ENCODE measurements at regions not wholly inside any gene's neighbourhood (a gene's known extent, or its start where the extent isn't known, plus 50 kb on each side); places are given as distances from the start of the nearest gene placed in this dataset.
"Not testable (repeated sequence)": the region's sequence is repeated elsewhere in the genome, so short reads cannot be mapped to it uniquely, and the experiment has no call there.

DNA sequence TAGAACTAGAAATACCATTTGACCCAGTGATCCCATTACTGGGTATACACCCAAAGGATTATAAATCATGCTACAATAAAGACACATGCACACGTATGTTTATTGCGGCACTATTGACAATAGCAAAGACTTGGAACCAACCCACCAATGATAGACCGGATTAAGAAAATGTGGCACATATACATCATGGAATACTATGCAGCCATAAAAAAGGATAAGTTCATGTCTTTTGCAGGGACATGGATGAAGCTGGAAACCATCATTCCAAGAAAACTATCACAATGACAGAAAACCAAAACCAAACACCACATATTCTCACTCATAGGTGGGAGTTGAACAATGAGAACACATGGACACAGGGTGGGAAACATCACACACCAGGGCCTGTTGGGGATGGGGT is 85.0 kb downstream of the IGLL5 start:
- not testable (repeated sequence) for H3K36me3 Mint-ChIP-seq; ATAC-seq; H3K4me1 Mint-ChIP-seq; H3K27ac Mint-ChIP-seq; H3K4me3 Mint-ChIP-seq; H3K9me3 Mint-ChIP-seq; DNase-seq (ENCODE audit: low spot score in 2 of 2)

DNA sequence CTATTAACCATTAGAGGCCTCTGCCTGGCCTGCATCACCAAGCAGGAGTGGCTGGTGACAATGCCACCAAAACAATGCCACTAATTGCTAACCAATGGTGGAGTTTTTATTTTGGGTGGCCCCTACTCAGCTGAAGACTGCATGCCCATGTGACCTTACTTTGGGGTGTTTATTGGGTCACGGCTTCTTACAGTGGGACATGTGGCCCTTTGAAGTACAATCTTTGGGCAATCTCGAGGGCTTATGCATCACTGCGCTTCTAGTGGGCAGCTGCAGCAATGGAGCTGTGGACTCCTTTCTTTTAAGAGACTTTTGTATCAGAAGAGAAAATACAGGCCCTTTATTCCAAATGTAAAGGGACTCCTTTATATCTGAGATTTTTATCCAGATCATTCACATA is 85.7 kb downstream of the IGLL5 start:
- no peaks in the 10 kb centered on the region for H3K4me1 Mint-ChIP-seq
- no peak for DNase-seq (ENCODE audit: low spot score in 2 of 2)
- no peak overlapping the region for H3K27ac Mint-ChIP-seq
- H3K4me3 Mint-ChIP-seq = no peak overlapping the region
- H3K9me3 Mint-ChIP-seq = no peaks in the 10 kb centered on the region
- H3K36me3 Mint-ChIP-seq = no peaks in the 10 kb centered on the region
- no peak for ATAC-seq

DNA sequence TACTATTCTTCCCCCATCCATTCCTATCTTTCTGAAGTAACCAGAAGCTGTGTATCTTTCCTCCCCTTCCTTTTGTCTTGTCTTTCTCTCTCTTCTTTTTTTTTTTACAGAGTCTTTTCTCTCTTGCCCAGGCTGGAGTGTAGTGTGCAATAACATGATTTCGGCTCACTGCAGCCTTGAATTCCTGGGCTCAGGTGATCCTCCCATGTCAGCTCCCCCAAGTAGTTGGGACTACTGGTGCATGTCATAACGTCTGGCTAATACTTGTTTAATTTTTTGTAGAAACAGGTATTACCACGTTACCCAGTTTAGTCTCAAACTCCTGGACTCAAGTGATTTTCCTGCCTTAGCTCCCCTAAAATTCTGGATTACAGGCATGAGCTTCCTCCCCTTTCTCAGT is 86.5 kb downstream of the IGLL5 start:
- no peak for DNase-seq (ENCODE audit: low spot score in 2 of 2)
- Mint-ChIP-seq H3K4me1 (no peaks in the 10 kb centered on the region), H3K9me3 (no peaks in the 10 kb centered on the region), H3K36me3 (no peaks in the 10 kb centered on the region), H3K27ac (no peak overlapping the region), H3K4me3 (no peak overlapping the region)
- ATAC-seq = no peak

DNA sequence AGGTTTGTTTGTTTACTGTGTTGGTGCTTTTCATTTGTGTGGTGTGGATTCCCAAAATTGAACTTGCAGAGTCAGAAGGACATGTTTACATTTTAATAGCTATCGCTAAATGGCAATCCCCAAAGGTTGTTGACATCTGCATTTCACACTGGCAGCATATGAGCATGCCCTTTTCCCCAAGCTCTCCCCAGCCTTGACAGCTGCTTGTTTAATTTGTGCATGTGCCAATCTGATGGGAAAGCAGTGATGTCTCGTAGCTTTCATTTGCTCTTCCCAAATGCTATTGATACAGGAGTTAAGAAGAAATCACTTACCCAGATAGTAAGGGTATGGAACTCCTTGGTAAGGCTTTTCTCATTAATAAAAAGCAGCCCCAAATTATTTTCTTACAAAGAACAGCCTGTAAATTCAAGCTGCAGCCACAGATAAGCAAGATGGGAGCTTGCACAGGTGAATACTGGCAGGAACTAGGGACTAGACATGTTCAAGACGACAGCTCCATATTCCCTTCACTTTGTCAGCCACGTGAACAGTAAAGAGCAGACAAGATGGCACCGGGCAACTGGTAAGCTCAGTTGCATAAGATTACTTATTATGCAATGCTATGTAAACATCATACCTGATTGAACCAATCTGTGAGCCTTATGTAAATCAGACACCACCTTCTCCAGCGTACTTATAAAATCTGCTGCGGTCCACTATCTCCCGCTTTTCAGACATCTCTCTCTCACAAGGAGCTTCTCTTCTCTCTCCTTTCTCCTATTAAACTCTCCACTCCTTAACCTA is 87.4 kb downstream of the IGLL5 start:
- no peak for ATAC-seq
- no peak for DNase-seq (ENCODE audit: low spot score in 2 of 2)
- Mint-ChIP-seq H3K4me3 (no peak overlapping the region), H3K4me1 (no peaks in the 10 kb centered on the region), H3K36me3 (no peaks in the 10 kb centered on the region), H3K9me3 (no peaks in the 10 kb centered on the region), H3K27ac (no peak overlapping the region)

DNA sequence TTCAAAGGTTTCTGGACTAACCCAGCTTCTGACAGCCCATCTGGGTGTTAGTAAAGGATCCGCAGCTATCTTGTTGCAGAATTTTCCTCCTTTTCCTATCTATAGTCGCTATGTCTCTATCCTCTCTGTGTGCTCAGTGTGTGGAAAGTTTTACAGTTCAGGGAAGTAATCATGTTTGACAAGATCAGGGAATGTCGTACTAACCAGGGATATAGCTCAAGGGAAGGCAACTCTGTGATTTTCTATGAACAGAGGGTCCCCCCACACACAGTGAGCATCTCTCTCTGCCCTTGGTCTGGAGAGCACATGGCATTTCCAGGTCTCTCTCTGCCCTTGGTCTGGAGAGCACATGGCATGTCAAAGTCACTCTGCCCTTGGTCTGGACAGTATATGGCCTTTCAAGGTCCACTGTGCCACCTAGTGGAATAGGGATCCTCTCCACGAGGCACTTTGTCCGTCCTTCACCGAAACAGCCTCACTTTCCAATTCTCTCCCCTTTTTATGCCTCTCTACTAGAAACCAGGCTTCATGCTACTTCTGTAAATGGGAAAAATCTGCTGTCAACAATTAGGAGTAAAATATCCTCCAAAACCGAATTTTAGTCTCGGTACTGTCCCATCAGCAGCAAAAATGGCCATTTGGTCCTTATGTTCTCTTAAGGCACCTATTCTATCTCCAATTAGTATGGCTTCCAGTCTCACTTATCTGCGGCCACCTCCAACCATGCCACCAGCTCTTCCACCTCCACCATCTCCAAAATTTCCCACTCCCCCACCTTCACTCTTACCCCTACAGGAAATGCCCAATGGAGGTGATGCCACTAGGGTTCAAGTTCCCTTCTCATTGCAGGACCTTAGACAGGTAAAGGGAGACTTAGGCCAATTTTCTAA is 88.7 kb downstream of the IGLL5 start:
- Mint-ChIP-seq H3K4me3 (no peak overlapping the region), H3K36me3 (no peaks in the 10 kb centered on the region), H3K4me1 (no peaks in the 10 kb centered on the region), H3K9me3 (no peaks in the 10 kb centered on the region), H3K27ac (no peak overlapping the region)
- DNase-seq (ENCODE audit: low spot score in 2 of 2) (no peak), ATAC-seq (no peak)

DNA sequence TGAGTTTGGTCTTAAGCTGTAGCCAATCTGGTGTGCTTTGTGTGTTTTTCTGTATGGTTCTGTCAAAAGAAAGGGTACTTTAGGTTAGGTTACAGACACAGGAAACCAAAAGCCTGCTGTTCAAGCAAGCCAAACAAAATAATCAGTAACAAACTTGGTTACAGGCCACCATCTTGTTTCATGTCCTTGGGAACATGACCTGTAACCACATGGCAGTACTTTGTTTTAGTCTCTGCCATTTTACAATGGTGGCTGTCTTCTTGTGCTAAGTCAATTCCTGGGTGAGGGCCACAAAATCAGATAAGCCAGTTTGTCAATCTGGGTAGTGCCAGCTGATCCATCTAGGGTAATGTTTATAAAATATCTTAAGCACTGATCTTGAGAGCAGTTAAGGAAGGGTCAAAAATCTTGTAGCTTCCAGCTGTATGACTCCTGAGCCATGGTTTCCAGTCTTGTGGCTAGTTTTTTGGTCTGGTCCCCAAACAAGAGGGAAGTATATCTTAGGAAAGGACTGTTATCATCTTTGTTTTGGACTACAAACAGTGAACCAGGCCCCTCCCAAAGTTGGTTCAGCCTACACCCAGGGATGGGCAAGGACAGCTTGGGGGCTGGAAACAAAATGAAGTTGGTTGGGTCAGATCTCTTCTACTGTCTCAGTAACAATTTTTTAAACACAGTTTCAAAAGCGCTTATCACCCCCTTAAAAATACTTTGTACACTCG is 90.0 kb downstream of the IGLL5 start:
- Mint-ChIP-seq H3K4me3 (no peak overlapping the region), H3K9me3 (no peaks in the 10 kb centered on the region), H3K27ac (no peak overlapping the region), H3K4me1 (no peaks in the 10 kb centered on the region), H3K36me3 (no peaks in the 10 kb centered on the region)
- ATAC-seq = no peak
- DNase-seq (ENCODE audit: low spot score in 2 of 2) = no peak

DNA sequence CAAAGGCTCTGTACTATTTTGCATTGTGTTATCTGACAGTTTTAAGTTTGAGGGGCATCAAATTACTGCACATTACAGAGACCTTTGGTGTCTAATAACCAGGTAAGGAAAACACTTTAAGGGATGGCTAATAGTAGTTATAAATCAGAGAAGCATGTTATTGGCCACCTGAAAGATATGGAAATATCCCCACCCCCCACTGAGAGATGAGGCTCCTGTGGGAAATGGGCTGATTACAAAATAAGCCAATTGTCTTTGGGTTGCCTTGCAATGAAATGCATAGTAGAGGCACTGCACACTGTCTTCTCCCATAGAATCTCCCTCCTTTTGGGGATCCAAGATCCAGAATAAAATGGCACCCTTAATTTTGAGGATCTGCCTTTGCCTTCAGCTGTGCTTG is 91.0 kb downstream of the IGLL5 start:
- H3K36me3 Mint-ChIP-seq = no peaks in the 10 kb centered on the region
- H3K4me3 Mint-ChIP-seq = no peak overlapping the region
- no peak overlapping the region for H3K27ac Mint-ChIP-seq
- H3K9me3 Mint-ChIP-seq = no peaks in the 10 kb centered on the region
- no peaks in the 10 kb centered on the region for H3K4me1 Mint-ChIP-seq
- no peak for DNase-seq (ENCODE audit: low spot score in 2 of 2)
- no peak for ATAC-seq

DNA sequence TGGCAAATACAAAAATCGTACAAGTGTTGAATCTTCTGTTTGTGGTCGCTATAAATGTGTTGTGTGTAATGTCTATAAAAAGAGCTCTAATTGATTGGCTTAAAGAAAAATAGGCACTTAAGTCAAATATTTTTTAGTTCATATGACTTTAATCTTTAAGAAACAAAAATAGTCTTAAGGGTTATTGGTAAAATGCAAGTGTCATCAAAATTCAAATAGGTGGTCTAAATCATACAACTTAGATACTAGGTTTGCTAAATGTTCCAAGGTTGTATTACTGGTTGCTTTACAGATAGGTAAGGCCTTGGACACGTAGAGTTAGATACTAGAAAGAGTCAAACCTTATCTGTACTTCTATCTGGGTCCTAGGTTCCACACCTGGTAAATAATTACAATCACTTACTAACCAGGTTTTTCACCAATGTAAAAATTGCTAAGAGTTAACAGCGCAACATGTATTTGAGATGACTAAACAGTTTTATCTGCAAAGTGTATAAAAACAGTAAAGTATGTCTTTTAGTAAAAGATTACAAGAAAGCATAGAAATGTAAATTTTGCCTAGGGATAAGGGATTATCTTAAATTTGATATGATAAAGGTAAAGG is 91.1 kb upstream of the GNAZ start:
- no peak overlapping the region for H3K4me3 Mint-ChIP-seq
- H3K9me3 Mint-ChIP-seq = no peaks in the 10 kb centered on the region
- H3K4me1 Mint-ChIP-seq = no peaks in the 10 kb centered on the region
- no peaks in the 10 kb centered on the region for H3K36me3 Mint-ChIP-seq
- DNase-seq (ENCODE audit: low spot score in 2 of 2) = no peak
- no peak for ATAC-seq
- no peak overlapping the region for H3K27ac Mint-ChIP-seq

DNA sequence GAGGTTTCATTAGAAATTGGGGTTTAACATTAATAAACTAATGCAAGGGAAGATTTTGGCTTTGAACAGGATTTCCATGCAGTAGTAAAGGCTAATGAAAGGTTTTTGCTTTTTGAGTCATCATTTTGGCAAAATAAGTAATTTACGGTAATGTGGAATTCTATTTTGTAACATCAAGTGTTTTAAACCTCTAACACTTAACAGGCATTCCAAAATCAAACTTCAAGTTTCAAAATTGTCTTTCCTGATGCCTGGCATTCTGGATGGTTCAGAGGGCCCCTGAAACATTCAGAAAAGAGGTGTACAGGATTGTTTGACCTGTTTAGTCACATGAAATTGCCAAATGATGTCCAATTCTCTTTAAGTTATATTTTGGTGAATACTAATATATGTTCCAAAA is 90.4 kb upstream of the GNAZ start:
- Mint-ChIP-seq H3K4me1 (no peaks in the 10 kb centered on the region), H3K9me3 (no peaks in the 10 kb centered on the region), H3K27ac (no peak overlapping the region), H3K4me3 (no peak overlapping the region), H3K36me3 (no peaks in the 10 kb centered on the region)
- no peak for ATAC-seq
- DNase-seq (ENCODE audit: low spot score in 2 of 2) = no peak

DNA sequence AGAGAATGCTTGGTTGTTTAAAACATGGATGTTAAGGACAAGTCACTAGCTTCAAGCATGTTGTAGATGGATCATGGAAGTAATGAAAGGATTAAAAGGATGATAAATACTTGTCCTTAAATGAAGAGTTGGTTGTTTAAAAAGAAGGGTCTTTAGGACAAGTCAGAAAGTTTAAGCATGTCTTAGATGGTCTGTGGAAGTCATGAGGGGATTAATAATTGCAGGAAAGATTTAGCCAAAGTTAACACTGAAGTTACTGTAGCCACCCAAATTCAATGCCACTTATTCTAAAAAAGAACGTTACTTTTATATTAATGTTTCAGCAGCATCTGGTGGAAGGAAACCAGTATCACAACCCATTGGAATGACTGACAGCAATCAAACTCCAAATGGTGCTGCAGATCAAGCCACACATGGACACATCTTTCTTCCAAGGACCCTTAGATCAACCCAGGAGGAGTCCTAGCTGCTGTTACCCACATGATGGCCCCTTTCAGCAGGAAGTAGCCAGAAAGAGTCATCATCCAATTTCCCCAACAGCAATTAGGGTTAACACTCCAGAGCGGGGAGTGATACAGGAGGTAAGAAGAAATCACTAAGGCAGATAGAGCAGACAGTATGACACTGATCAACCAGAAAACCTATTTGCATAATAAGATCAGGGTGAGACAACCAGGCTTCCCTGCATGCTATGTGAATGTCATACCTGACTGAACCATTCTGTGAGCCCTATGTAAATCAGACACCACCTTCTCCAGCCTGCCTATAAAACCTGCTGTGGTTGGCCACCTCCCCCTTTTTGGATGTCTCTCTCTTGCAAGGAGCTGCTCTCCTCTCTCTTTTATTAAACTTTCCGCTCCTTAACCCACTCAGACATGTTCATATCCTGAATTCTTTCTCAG is 88.4 kb upstream of the GNAZ start:
- no peak for ATAC-seq
- Mint-ChIP-seq H3K9me3 (no peaks in the 10 kb centered on the region), H3K4me3 (no peak overlapping the region), H3K27ac (no peak overlapping the region), H3K4me1 (no peaks in the 10 kb centered on the region), H3K36me3 (no peaks in the 10 kb centered on the region)
- no peak for DNase-seq (ENCODE audit: low spot score in 2 of 2)

DNA sequence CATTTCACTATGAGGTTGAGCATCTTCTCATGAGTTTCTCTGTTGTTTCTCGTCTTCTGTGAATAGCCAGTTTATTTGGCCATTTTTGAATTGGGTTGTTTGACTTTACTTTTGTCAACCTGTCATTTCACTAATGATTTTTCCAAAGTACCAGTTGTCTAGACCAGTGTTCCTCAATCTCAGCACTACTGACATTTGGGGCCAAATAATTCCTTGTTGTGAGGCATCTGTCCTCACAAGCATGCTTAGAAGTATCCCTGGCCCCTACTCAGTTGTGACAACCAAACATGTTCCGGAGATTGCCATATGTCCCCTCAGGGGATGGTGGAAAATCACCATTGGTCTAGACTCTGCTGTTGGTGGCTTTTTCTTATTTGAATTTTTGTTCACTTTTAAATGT is 87.7 kb upstream of the GNAZ start:
- no peak for ATAC-seq

DNA sequence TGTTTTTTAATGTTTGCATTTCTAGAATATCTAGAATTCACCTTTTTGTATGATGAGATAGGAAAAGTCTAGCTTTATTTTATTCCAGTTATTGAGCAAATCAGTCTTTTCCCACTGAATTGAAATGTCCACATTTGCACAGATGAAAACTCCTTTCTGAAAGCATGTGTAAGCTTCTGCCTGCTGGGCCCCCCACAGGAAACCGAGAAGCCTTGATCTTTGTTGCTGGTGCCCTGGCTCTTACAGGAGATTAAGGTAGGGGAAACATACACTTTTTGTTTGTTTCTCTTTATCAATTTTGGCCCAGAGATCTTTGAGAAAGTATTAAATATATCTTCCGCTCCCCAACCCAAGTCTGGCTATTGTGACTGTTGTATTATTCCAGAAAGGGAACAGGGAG is 87.2 kb upstream of the GNAZ start:
- ATAC-seq (no peak), DNase-seq (ENCODE audit: low spot score in 2 of 2) (no peak)
- no peaks in the 10 kb centered on the region for H3K4me1 Mint-ChIP-seq
- no peak overlapping the region for H3K27ac Mint-ChIP-seq
- H3K36me3 Mint-ChIP-seq = no peaks in the 10 kb centered on the region
- H3K4me3 Mint-ChIP-seq = no peak overlapping the region
- no peaks in the 10 kb centered on the region for H3K9me3 Mint-ChIP-seq

More for the DNA sequence above, 87.7 kb upstream of the GNAZ start:
- H3K36me3 Mint-ChIP-seq = no peaks in the 10 kb centered on the region
- H3K4me3 Mint-ChIP-seq = no peak overlapping the region
- no peak for DNase-seq (ENCODE audit: low spot score in 2 of 2)
- no peak overlapping the region for H3K27ac Mint-ChIP-seq
- no peaks in the 10 kb centered on the region for H3K4me1 Mint-ChIP-seq
- no peaks in the 10 kb centered on the region for H3K9me3 Mint-ChIP-seq

DNA sequence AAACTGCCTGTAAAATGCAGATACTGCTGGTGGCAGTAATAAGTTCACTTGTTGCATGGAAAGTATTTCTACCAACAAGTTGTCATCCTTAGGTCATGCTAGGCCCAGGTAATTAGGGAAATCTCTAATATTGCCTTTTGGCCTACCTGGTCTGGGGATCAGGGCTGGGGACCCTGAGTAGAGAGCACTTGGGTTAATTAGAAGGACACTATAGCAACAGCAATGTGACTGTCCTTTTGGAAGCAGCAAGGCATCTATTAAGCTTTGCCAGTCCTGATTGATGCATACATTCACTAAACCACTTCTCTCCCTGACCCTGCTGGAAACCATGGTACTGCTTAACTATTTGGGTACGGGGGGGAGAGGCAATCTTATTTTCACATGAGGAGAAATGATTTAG is 86.5 kb upstream of the GNAZ start:
- Mint-ChIP-seq H3K4me3 (no peak overlapping the region), H3K9me3 (no peaks in the 10 kb centered on the region), H3K27ac (no peak overlapping the region), H3K4me1 (no peaks in the 10 kb centered on the region), H3K36me3 (no peaks in the 10 kb centered on the region)
- ATAC-seq = no peak
- DNase-seq (ENCODE audit: low spot score in 2 of 2) = no peak

DNA sequence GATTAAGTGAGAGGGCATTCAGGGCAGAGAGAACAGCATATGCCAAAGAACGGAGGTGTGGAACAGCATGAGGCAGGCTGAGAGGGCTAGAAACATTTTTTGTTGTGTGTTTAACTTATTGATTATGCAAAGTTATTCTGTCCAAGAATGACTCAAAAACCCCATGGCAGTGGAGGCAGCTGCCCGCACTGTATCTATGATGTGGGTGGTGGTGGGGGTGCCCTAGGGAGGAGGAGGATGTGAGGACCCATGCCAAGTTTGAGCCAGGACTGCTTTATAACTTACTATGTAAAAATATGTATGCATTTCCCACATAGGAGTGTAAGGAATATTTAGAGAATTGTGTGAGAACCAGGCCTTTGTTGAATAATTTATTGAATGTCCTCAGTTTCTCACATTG is 85.4 kb upstream of the GNAZ start:
- ATAC-seq (no peak), DNase-seq (ENCODE audit: low spot score in 2 of 2) (no peak)
- no peaks in the 10 kb centered on the region for H3K4me1 Mint-ChIP-seq
- no peak overlapping the region for H3K4me3 Mint-ChIP-seq
- no peaks in the 10 kb centered on the region for H3K9me3 Mint-ChIP-seq
- H3K36me3 Mint-ChIP-seq = no peaks in the 10 kb centered on the region
- H3K27ac Mint-ChIP-seq = no peak overlapping the region
